PC-9 (cell line): ENCODE measurements at regions not wholly inside any gene's neighbourhood (a gene's known extent, or its start where the extent isn't known, plus 50 kb on each side); places are given as distances from the start of the nearest gene placed in this dataset.

Source experiments
- EZH2 ChIP-seq: fragments of 200-600 bp; sonication (generic); IDR thresholded peaks from 2 replicates; pipeline ENCODE4 v1.8.0; 2017; ENCODE audit warnings: antibody characterized with exemption, low read depth
- TF ChIP-seq, protein P1 (sequence below): fragments of 200-600 bp; sonication (generic); conservative IDR thresholded peaks from 2 replicates; pipeline ENCODE4 v1.6.1; 2017; ENCODE audit warnings: mixed run types, antibody characterized with exemption, mild to moderate bottlenecking, moderate library complexity

DNA sequence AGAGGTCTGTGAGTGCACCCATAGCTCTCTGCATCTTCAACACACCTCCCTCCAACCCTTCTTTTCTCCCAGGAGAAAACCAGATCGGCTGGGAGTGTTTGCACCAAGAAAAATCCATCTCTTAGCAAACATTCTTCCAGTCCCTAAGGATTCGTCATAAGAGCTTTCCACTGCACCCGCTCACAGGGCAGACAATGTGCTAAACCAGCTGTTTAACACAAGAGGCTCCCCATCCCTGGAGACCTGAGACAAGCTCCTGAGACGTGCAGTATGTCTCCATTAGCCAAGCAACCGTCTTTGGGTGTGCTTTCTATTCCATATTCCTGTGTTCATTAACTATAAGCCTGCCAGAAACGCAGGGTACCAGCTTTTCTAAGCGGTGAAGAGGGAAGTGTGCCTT, 93.6 kb upstream of the ZNF462 start:
- TF ChIP-seq, protein P1, sequence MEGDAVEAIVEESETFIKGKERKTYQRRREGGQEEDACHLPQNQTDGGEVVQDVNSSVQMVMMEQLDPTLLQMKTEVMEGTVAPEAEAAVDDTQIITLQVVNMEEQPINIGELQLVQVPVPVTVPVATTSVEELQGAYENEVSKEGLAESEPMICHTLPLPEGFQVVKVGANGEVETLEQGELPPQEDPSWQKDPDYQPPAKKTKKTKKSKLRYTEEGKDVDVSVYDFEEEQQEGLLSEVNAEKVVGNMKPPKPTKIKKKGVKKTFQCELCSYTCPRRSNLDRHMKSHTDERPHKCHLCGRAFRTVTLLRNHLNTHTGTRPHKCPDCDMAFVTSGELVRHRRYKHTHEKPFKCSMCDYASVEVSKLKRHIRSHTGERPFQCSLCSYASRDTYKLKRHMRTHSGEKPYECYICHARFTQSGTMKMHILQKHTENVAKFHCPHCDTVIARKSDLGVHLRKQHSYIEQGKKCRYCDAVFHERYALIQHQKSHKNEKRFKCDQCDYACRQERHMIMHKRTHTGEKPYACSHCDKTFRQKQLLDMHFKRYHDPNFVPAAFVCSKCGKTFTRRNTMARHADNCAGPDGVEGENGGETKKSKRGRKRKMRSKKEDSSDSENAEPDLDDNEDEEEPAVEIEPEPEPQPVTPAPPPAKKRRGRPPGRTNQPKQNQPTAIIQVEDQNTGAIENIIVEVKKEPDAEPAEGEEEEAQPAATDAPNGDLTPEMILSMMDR: no peak
- TF ChIP-seq EZH2: no peak
